Breast epithelium (tissue), 4 donors: ENCODE measurements at regions not wholly inside any gene's neighbourhood (a gene's known extent, or its start where the extent isn't known, plus 50 kb on each side); places are given as distances from the start of the nearest gene placed in this dataset.

ENCODE experiments used
- DNase-seq, 2 donors: peaks; one replicate each; pipeline ENCODE4 v3.0.0-alpha.2; 2019; ENCODE audit warnings: low spot score in 2 of 2
- H3K27ac ChIP-seq, 2 donors: fragments of 200-600 bp; sonication (generic) in 1 of 2; one replicate each; pipeline ENCODE4 v1.5.1; 2016 to 2019; ENCODE audit warnings: mild to moderate bottlenecking in 1 of 2
- H3K27me3 ChIP-seq, 2 donors: fragments of 200-600 bp; sonication (generic) in 1 of 2; one replicate each; pipeline versions ENCODE4 v1.5.1 to v1.6.0; 2017 to 2019; ENCODE audit warnings: control low read depth in 1 of 2, mild to moderate bottlenecking in 1 of 2
- H3K36me3 ChIP-seq: fragments of 200-600 bp; one replicate; pipeline ENCODE4 v1.5.1; 2019
- H3K4me1 ChIP-seq, 2 donors: fragments of 200-600 bp; sonication (generic); one replicate each; pipeline ENCODE4 v1.5.1; 2016 to 2019; ENCODE audit warnings: control low read depth in 1 of 2
- H3K4me3 ChIP-seq, 3 donors: fragments of 200-600 bp; sonication (generic); 1 replicate in 2 of 3; 2 replicates in 1 of 3; pipeline ENCODE4 v1.5.1; 2016 to 2019; ENCODE audit warnings: mild to moderate bottlenecking in 3 of 3, moderate library complexity in 2 of 3
- H3K9me3 ChIP-seq, 2 donors: fragments of 200-600 bp; sonication (generic) in 1 of 2; one replicate each; pipeline ENCODE4 v1.5.1; 2016 to 2019; ENCODE audit warnings: control low read depth in 1 of 2
- POLR2A ChIP-seq: fragments of 450-650 bp; IDR thresholded peaks from one replicate; pipeline ENCODE4 v1.6.1; 2016; ENCODE audit warnings: antibody characterized with exemption, mild to moderate bottlenecking, moderate library complexity
- POLR2AphosphoS5 ChIP-seq, 3 donors: sonication (generic); formaldehyde crosslinking; IDR thresholded peaks; one replicate each; pipeline ENCODE4 v1.6.1; 2017; ENCODE audit warnings: antibody characterized with exemption in 3 of 3
- intact Hi-C: fragments of 100-400 bp; cut with DNase I; formaldehyde crosslinking; loops from one replicate; pipeline ENCODE4 v1.15.1; 2023; ENCODE audit warnings: low total_unique reads
- TF ChIP-seq, protein P1 (sequence below), 3 donors: fragments of 450-650 bp; IDR thresholded peaks; one replicate each; pipeline ENCODE4 v1.5.1; 2016 to 2017; ENCODE audit warnings: antibody characterized with exemption in 3 of 3, mild to moderate bottlenecking in 3 of 3, moderate library complexity in 3 of 3

GRCh38 chr4:159906517-159906916 is 803.6 kb downstream of the RAPGEF2 start:
- no peaks in the 10 kb centered on the region for H3K4me1 ChIP-seq

DNA sequence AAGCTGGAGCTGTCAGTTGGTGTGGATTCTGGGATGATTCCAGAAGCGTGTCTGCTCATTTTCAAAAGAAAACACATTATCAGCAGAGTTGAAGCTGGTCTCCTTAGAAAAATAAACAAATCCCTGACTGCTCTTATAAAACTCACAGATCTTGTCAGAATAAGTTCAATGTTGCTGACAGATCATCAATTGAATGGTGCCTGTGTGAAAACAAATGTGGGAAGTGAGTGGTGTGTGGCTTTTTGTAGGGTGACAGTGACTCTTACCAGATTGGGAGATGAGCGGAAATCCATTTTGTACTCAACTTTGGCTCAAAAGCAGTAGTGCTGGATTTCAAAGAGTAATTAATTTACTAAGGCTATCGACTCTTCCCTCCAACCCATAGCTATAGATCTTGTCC is 807.8 kb downstream of the RAPGEF2 start:
- no peak for DNase-seq
- intact Hi-C loops, result loop anchor here (5.0 to 10.0 kb wide), 2 partner anchors 972 to 1324 kb away; no protein-coding TSS in a partner anchor
- TF ChIP-seq, protein P1, sequence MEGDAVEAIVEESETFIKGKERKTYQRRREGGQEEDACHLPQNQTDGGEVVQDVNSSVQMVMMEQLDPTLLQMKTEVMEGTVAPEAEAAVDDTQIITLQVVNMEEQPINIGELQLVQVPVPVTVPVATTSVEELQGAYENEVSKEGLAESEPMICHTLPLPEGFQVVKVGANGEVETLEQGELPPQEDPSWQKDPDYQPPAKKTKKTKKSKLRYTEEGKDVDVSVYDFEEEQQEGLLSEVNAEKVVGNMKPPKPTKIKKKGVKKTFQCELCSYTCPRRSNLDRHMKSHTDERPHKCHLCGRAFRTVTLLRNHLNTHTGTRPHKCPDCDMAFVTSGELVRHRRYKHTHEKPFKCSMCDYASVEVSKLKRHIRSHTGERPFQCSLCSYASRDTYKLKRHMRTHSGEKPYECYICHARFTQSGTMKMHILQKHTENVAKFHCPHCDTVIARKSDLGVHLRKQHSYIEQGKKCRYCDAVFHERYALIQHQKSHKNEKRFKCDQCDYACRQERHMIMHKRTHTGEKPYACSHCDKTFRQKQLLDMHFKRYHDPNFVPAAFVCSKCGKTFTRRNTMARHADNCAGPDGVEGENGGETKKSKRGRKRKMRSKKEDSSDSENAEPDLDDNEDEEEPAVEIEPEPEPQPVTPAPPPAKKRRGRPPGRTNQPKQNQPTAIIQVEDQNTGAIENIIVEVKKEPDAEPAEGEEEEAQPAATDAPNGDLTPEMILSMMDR (IDR thresholded peaks at IDR 0.05), result no peak
- TF ChIP-seq POLR2AphosphoS5 (IDR thresholded peaks at IDR 0.05) (no peak), POLR2A (no peak)
- H3K9me3 ChIP-seq, result peaks cover 0 to 8% of the 10 kb centered on the region in 2 donors
- H3K27ac ChIP-seq, result no peak overlapping the region
- H3K36me3 ChIP-seq, result no peaks in the 10 kb centered on the region
- no peak overlapping the region for H3K4me3 ChIP-seq
- no peaks in the 10 kb centered on the region for H3K4me1 ChIP-seq
- H3K27me3 ChIP-seq, result no peaks in the 10 kb centered on the region

More at GRCh38 chr4:159906517-159906916, 803.6 kb downstream of the RAPGEF2 start:
- no peaks in the 10 kb centered on the region for H3K27me3 ChIP-seq
- H3K9me3 ChIP-seq, result peaks cover 0 to 8% of the 10 kb centered on the region in 2 donors
- DNase-seq, result no peak
- H3K27ac ChIP-seq, result no peak overlapping the region
- no peaks in the 10 kb centered on the region for H3K36me3 ChIP-seq
- intact Hi-C loops, result no loop called here
- TF ChIP-seq, protein P1 (IDR thresholded peaks at IDR 0.05), result no peak
- no peak for TF ChIP-seq POLR2A
- no peak for TF ChIP-seq POLR2AphosphoS5 (IDR thresholded peaks at IDR 0.05)
- no peak overlapping the region for H3K4me3 ChIP-seq

- H3K36me3 ChIP-seq, result no peaks in the 10 kb centered on the region
- no peaks in the 10 kb centered on the region for H3K4me1 ChIP-seq
- no peak for DNase-seq
- intact Hi-C loops, result no loop called here
- no peak overlapping the region for H3K27ac ChIP-seq
- H3K9me3 ChIP-seq, result peaks cover 7 to 31% of the 10 kb centered on the region in 2 donors
- TF ChIP-seq POLR2A (no peak), POLR2AphosphoS5 (IDR thresholded peaks at IDR 0.05) (no peak)
- TF ChIP-seq, protein P1 (IDR thresholded peaks at IDR 0.05), result no peak
- H3K4me3 ChIP-seq, result no peak overlapping the region
- no peaks in the 10 kb centered on the region for H3K27me3 ChIP-seq
These were observed 819.2 kb downstream of the RAPGEF2 start for GRCh38 chr4:159922119-159922518.

- H3K27me3 ChIP-seq, result no peaks in the 10 kb centered on the region
- no peak overlapping the region for H3K27ac ChIP-seq
- no peak overlapping the region for H3K4me3 ChIP-seq
- intact Hi-C loops, result no loop called here
- no peaks in the 10 kb centered on the region for H3K4me1 ChIP-seq
- H3K36me3 ChIP-seq, result no peaks in the 10 kb centered on the region
- no peak for DNase-seq
- H3K9me3 ChIP-seq, result peaks cover 10 to 43% of the 10 kb centered on the region in 2 donors
- TF ChIP-seq, protein P1 (IDR thresholded peaks at IDR 0.05), result no peak
- no peak for TF ChIP-seq POLR2A
These were observed 822.9 kb downstream of the RAPGEF2 start for GRCh38 chr4:159925770-159926169.

DNA sequence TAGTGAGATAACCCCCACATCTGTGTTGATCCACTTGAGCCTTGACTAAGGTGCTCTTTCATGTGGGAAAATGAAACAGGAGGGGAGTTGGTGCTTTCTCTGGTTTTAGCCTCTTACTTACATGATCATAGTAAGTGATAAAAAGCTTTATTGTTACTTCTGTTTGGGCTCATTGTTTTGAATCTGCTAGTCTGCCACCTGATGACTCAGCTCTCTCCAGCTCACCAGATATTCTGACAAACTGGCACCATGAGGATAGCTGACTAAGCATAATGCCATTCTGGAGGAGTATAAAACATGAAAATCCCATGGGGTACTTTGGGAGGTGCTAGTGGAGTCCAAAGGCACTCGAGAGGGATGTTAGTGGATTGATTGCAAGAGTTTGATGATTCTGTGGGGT is 824.0 kb downstream of the RAPGEF2 start:
- Histone ChIP-seq H3K4me1 (no peaks in the 10 kb centered on the region), H3K4me3 (no peak overlapping the region), H3K27ac (no peak overlapping the region), H3K27me3 (no peaks in the 10 kb centered on the region), H3K36me3 (no peaks in the 10 kb centered on the region), H3K9me3 (peaks cover 10 to 43% of the 10 kb centered on the region in 2 donors)
- TF ChIP-seq POLR2AphosphoS5 (IDR thresholded peaks at IDR 0.05), result no peak
- TF ChIP-seq, protein P1 (IDR thresholded peaks at IDR 0.05), result no peak
- TF ChIP-seq POLR2A, result no peak
- DNase-seq, result no peak
- intact Hi-C loops, result no loop called here
